ENCODE measurements at regions not wholly inside any gene's neighbourhood (a gene's known extent, or its start where the extent isn't known, plus 50 kb on each side); places are given as distances from the start of the nearest gene placed in this dataset.

DNA sequence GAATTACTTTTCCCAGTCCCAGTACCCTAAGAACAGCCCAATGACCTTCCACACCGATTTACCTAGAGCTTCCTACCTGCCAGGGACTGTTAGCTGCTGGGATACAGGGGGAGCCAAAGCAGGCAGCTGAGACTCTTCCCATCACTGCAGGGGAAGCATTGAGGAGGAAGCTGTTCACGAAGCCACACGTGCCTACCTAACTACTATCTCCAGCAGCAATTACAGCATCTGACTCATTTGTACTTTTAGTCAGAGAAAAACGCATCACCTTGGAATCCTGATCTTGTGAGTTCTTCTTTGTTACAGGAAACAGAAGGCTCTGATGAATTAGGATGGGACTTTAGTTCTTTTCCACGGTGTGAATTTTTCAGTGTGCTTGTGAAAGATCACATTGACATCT is 113.7 kb upstream of the DHX40 start:
- no peak for DNase-seq

DNA sequence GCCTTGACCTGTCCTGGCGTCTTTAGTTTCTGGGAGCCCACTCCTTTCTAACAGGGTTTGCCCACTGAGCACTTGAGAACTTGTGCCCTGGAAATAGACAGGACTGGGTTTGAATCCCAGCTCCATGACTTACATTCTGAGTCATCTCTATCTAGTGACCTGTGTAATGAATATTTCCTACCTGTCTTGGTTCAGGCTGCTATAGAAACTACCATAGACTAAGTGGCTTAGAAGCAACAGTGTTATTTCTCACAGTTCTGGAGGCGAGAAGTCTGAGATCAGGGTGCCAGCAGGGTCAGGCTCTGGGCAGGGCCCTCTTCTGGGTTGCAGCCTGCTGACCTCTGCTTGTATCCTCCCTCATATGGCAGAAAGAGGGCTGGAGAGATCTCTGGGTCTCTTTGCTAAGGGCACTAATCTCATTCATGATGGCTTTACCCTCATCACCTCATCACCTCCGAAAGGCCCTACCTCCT is 110.7 kb upstream of the DHX40 start:
- DNase-seq = no peak

DNA sequence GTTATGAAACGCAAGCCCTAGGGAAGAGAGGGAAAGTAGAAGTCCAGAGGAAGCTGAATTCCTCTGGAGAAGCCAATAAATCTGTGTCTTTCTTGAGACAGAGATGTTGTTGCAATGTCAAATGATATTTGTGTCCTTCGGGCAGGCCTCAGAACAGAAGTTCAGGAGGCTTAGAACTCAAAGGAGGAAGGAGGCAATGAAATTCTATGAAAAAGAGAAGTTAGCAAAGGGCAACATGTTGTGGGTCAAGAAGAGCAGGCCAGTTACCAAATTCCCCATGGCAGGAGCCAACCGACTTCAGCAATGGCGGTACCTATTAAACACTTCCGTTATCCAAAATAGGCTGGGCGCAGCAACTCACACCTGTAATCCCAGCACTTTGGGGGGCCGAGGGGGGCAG is 109.0 kb upstream of the DHX40 start:
- DNase-seq = no peak

GRCh38 chr17:59456923-59457615 is 108.3 kb upstream of the DHX40 start:
- no peak for DNase-seq

DNA sequence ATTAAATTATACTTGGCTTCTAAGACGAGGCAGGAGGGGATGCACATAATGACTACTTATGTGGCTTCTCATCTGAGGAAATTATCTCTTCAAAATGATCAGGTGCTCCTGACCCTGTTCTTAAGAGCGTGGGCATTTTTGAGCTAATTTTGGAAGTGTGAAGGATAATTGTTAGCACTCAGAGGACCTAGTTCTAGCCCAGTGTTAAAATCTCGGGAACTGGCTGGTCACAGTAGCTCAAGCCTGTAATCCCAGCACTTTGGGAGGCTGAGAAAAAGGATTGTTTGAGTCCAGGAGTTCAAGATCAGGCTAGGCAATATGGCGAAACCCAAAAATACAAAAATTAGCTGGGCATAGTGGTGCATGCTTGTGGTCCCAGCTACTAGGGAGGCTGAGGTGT is 103.0 kb upstream of the DHX40 start:
- no peak for DNase-seq

GRCh38 chr17:59464246-59464645 is 101.2 kb upstream of the DHX40 start:
- DNase-seq = no peak

DNA sequence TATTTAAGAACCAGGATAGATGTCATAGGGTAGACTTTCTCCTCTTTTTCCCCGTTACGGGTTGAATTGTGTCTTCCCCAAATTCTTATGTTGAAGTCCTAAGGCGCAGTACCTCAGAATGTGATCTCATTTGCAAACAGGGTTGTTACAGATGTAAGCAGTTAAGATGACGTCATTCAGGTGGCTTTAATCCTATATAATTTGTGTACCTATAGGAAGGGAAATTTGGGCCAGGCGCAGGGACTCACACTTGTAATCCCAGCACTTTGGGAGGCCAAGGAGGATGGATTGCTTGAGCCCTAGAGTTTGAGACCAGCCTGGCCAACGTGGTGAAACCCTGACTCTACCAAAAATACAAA is 99.5 kb upstream of the DHX40 start:
- DNase-seq = no peak

GRCh38 chr17:59466946-59467801 is 98.2 kb upstream of the DHX40 start:
- no peak for DNase-seq

DNA sequence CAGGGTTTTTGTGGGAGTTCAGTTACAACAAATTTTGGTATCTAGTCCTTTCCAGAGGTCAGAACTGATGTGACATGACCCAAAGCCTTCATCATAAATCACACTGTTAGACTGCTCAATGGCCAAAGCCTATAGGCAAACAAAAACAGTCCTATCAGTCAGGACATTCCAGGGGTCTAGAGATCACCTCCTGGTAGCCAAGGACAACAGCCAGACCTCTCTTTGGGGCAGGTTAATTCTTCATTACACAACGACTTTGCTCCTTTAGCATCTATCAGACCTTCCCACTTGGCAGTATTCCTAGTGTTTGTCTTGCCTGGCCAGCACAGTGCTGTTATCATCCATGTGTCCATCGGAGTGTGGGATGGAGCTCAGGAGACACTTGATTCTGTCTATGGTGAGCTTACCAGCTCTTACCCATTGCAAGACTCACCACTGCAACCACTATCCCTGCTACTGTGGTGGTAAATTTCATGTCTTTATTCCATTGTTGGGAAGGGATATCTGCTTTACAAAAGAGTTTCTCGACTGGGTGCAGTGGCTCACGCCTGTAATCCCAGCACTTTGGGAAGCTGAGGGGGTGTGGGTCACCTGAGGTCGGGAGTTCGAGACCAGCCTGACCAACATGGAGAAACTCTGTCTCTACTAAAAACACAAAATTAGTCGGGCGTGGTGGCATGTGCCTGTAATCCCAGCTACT is 95.5 kb upstream of the DHX40 start:
- DNase-seq = no peak

GRCh38 chr17:59470624-59471297 is 94.6 kb upstream of the DHX40 start:
- DNase-seq = no peak

GRCh38 chr17:59476413-59476812 is 89.0 kb upstream of the DHX40 start:
- no peak for DNase-seq

DNA sequence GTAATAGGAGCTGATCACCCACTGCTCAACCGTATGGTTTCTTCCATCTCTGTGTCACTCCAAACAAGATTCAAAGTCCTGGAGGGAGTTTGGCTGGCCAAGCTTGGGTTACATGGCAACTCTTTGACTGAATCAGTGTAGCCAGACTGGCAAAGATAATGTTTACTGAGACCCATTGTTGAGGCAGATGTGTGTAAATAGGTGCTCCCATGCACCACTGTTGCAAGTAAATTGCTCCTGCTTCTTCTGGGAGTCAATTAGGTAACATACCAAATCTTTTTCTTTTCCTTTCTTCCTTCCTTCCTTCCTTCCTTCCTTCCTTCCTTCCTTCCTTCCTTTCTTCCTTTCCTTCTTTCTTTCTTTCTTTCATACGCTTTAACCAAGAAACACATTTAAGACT is 86.3 kb upstream of the DHX40 start:
- DNase-seq = no peak

DNA sequence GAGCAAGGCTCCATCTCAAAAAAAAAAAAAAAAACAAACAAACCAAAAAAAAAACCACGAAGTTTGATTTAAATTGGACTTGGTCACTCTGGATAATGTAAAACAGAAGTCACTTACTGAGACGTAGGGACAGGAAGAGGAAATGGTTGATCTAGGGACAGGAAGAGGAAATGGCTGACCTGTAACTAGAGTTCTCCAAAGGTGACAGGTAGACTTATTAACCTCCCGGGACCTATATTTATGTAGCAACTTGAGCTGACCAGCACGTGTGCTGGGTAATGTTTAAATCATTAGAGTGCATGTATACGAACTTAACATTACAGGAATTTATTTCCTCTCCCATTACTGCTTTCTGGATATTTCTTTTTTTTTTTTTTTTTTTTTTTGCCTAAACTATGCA is 81.5 kb upstream of the DHX40 start:
- peak; percentile 5 for DNase-seq

DNA sequence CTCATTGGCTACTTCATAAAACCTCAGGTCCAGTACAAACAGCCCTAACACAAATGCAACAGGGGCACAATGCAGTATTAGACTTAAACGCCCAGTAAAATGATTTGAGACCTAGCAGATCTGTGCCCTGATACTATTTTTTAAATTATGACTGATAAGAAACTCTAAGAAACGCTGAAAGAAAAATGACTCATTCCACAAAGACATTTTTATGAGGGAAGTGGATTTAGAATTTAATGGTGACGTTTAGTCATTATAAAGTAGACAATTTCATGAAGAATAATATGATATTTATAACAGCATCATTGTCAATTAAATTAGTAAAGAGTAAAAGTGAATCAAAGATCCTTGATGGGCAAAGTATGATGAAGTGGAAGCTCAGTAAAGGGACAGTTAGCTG is 80.4 kb upstream of the DHX40 start:
- DNase-seq = no peak

GRCh38 chr17:59485946-59486345 is 79.5 kb upstream of the DHX40 start:
- no peak for DNase-seq

- DNase-seq = no peak
These were observed 78.1 kb upstream of the DHX40 start for GRCh38 chr17:59487161-59487873.

- DNase-seq = no peak
These were observed 76.6 kb upstream of the DHX40 start for GRCh38 chr17:59488805-59489204.

DNA sequence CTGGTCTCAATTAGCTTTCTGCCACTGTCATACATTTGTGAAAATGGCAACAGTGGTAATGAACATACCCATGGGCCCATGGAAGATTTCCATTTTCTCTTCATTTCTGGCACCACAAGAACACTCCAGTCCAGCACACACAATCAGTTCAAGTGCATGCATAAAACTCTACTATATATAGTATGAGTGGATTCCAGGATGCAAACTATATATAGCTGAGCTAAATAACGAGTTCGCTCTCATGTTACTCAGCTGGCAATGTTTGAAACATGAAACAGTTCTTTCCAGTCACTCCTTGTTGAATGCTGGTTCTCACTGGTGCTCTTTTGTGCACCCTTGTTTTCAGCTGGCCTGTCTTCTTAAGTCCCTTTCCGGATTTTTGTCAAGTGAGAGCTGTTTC is 75.2 kb upstream of the DHX40 start:
- no peak for DNase-seq

DNA sequence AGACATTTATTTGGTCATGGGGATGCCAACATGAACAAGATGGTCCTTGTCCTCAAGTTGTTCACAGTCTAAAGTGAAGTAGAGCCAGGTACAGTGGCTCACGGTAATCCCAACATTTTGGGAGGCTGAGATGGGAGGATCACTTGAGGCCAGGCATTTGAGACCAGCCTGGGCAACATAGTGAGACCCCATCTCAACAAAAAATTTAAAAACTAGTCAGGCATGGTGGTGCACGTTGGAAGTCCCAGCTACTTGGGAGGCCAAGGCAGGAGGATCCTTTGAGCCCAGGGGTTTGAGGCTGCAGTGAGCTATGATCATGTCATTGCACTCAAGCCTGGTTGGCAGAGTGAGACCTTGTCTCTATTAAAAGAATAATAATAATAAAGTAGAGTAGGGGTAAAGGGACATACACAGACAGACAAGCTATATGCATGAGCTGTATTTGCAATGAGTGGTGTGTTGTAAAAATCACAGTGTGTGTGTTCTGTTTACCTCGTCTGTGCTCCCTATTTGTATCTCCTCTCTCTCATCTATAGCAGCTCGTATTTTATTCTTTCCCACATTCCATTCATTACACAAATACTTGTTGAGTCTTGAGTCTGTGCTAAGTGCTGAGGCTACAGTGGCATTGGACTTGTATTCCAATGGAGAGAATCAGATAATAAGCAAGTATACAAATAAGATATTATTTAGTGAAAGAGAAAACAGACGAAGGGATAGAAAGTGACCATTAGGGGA is 73.9 kb upstream of the DHX40 start:
- no peak for DNase-seq

DNA sequence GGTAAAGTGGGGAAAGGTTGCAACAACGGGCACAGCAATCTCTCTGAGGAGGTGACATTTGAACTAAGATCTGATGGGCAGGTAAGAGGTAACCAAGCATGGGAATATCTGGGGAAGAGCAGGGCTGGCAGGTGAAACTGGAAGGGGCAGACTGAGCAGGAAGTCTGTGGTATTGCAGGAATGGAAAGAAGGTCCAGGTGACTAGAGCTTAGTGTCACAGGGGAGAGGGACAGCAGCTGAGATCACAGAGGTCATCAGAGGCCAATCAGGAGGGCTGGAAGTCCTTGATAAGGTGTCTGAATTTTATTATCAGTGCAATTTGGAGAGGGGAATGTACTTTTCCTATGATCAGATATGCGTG is 73.3 kb upstream of the DHX40 start:
- no peak for DNase-seq

GRCh38 chr17:59493867-59494266 is 71.5 kb upstream of the DHX40 start:
- no peak for DNase-seq

- DNase-seq = no peak
These were observed 70.5 kb upstream of the DHX40 start for GRCh38 chr17:59494757-59495368.
